Heart left ventricle (tissue), 16 donors: ENCODE measurements at regions not wholly inside any gene's neighbourhood (a gene's known extent, or its start where the extent isn't known, plus 50 kb on each side); places are given as distances from the start of the nearest gene placed in this dataset.

Experiments used
- ATAC-seq, 4 donors: fragments of 200-7000 bp; cut with Tn5 transposase; one replicate each; pipeline ENCODE4 v1.9.1; 2020 to 2022; ENCODE audit warnings: moderate library complexity in 4 of 4, mild to moderate bottlenecking in 3 of 4, moderate number of reproducible peaks in 1 of 4
- DNase-seq, 5 donors: peaks; one replicate each; pipeline ENCODE4 v3.0.0-alpha.2; 2020
- H3K27ac ChIP-seq, 12 donors: fragments of 200-600 bp; sonication (generic) in 4 of 12; one replicate each; pipeline versions ENCODE4 v1.5.0 to v1.8.0; 2016 to 2022; ENCODE audit warnings: mild to moderate bottlenecking in 2 of 12
- H3K27me3 ChIP-seq, 9 donors: fragments of 200-600 bp; sonication (generic) in 2 of 9; one replicate each; pipeline versions ENCODE4 v1.5.1 to v1.8.0; 2016 to 2022; ENCODE audit warnings: mild to moderate bottlenecking in 3 of 9
- H3K36me3 ChIP-seq, 9 donors: fragments of 200-600 bp; sonication (generic) in 2 of 9; one replicate each; pipeline versions ENCODE4 v1.5.0 to v1.8.0; 2018 to 2022; ENCODE audit warnings: mild to moderate bottlenecking in 2 of 9
- H3K4me1 ChIP-seq, 12 donors: fragments of 200-600 bp; sonication (generic) in 4 of 12; one replicate each; pipeline versions ENCODE4 v1.5.0 to v1.8.0; 2016 to 2022; ENCODE audit warnings: mild to moderate bottlenecking in 3 of 12
- H3K4me3 ChIP-seq, 12 donors: fragments of 200-600 bp; sonication (generic) in 4 of 12; one replicate each; pipeline versions ENCODE4 v1.5.0 to v1.8.0; 2017 to 2022; ENCODE audit warnings: mild to moderate bottlenecking in 9 of 12, moderate library complexity in 4 of 12
- H3K9me3 ChIP-seq, 12 donors: fragments of 200-600 bp; sonication (generic) in 4 of 12; one replicate each; pipeline versions ENCODE4 v1.5.0 to v1.8.0; 2016 to 2022; ENCODE audit warnings: mild to moderate bottlenecking in 1 of 12
- CTCF ChIP-seq, 12 donors: fragments of 200-600 bp; sonication (generic) in 4 of 12; IDR thresholded peaks; one replicate each; pipeline versions ENCODE4 v1.5.0 to v1.8.0; 2018 to 2022; ENCODE audit warnings: antibody characterized with exemption in 12 of 12, mild to moderate bottlenecking in 5 of 12
- POLR2A ChIP-seq, 2 donors: fragments of 450-650 bp; IDR thresholded peaks; one replicate each; pipeline ENCODE4 v1.6.1; 2017; ENCODE audit warnings: antibody characterized with exemption in 2 of 2, mild to moderate bottlenecking in 2 of 2, moderate library complexity in 2 of 2
- WGBS, 4 donors: extraction: QIAGEN DNeasy Blood & Tissue Kit in 2 of 4; methylation state at CpG; one replicate each; pipeline versions ENCODE4 v1.1.5 to v1.1.7; 2013 to 2018; 5-methylcytosine and 5-hydroxymethylcytosine counted together
- intact Hi-C, 10 donors: fragments of 100-400 bp; cut with DNase I; formaldehyde crosslinking; loops; one replicate each; pipeline versions ENCODE4 v1.11.1 to v1.14.2; 2022
- donor health status: ischemic (EF 13 %, LVEDD 7.1; RV severe dilation, severe dysfunction).
- donor health status: healthy with polysubstance abuse.
- donor health status: DM: no; HTN: yes; CAD: no.
- donor health status: DM: no; HTN: no; CAD: no.
- donor health status: ischemic (EF 25% LVEDD 6.9; RV normal size, moderate dysfunction).
- donor health status: ischemic (EF 25% LVEDD 5.7; RV mildly dilated, moderate dysfunction).
- donor health status: healthy.
- donor health status: DM: yes; HTN: yes; CAD: no.
- donor health status: ischemic (EF 35%, LVEDD 5.7; RV mildly dilated, moderate dysfunction).
- donor health status: nonischemic (EF 11% LVEDD 7.7; RV severe dilation, severe dysfunction).
- donor health status: DM: yes; HTN: yes; CAD: no.
- donor health status: PGD.
- donor health status: ischemic (EF 29% LVEDD 5.4; RV normal size, mild dysfunction).
- donor health status: nonischemic (EF 23%, LVEDD 6.1; RV moderate dilation, normal function).

- Histone ChIP-seq H3K4me3 (no peak overlapping the region), H3K27me3 (no peaks in the 10 kb centered on the region), H3K36me3 (no peaks in the 10 kb centered on the region), H3K4me1 (no peaks in the 10 kb centered on the region), H3K27ac (no peak overlapping the region), H3K9me3 (no peaks in the 10 kb centered on the region)
- ATAC-seq (no peak), DNase-seq (no peak)
- TF ChIP-seq POLR2A (IDR thresholded peaks at IDR 0.05) (no peak), CTCF (IDR thresholded peaks at IDR 0.05) (no peak)
- intact Hi-C loops: no loop called here
These were observed 783.0 kb downstream of the TENT5A start for GRCh38 chr6:80969439-80969838.

- Histone ChIP-seq H3K9me3 (no peaks in the 10 kb centered on the region), H3K27ac (no peak overlapping the region), H3K4me3 (no peak overlapping the region), H3K36me3 (no peaks in the 10 kb centered on the region), H3K4me1 (peaks cover 0 to under 1% (median 0%) of the 10 kb centered on the region in 12 donors), H3K27me3 (no peaks in the 10 kb centered on the region)
- intact Hi-C loops: no loop called here
- TF ChIP-seq POLR2A (IDR thresholded peaks at IDR 0.05): no peak
- no peak for TF ChIP-seq CTCF (IDR thresholded peaks at IDR 0.05)
- no peak for DNase-seq
- WGBS, 4 donors: 6 to 55% (median 22%) methylated on average over 1 of the region's 1 CpG
- ATAC-seq: no peak
These were observed 784.9 kb downstream of the TENT5A start for GRCh38 chr6:80967609-80968008.

- DNase-seq (no peak), ATAC-seq (no peak)
- Histone ChIP-seq H3K4me3 (no peak overlapping the region), H3K36me3 (no peaks in the 10 kb centered on the region), H3K27me3 (no peaks in the 10 kb centered on the region), H3K4me1 (peaks cover 0 to 10% (median 0%) of the 10 kb centered on the region in 12 donors), H3K27ac (no peak overlapping the region), H3K9me3 (peaks cover 0 to 3% (median 0%) of the 10 kb centered on the region in 12 donors)
- no peak for TF ChIP-seq CTCF (IDR thresholded peaks at IDR 0.05)
- no peak for TF ChIP-seq POLR2A (IDR thresholded peaks at IDR 0.05)
- intact Hi-C loops: no loop called here
These were observed 790.1 kb downstream of the TENT5A start for GRCh38 chr6:80962382-80962781.

- H3K27ac ChIP-seq: no peak overlapping the region
- TF ChIP-seq POLR2A (IDR thresholded peaks at IDR 0.05): no peak
- no peak for TF ChIP-seq CTCF (IDR thresholded peaks at IDR 0.05)
- no peaks in the 10 kb centered on the region for H3K36me3 ChIP-seq
- intact Hi-C loops: no loop called here
- H3K9me3 ChIP-seq: peaks cover 0 to 3% (median 0%) of the 10 kb centered on the region in 12 donors
- no peaks in the 10 kb centered on the region for H3K27me3 ChIP-seq
- WGBS, 4 donors: 84 to 90% (median 89%) methylated on average over 3 of the region's 3 CpGs
- DNase-seq (no peak), ATAC-seq (no peak)
- peaks cover 0 to 10% (median 0%) of the 10 kb centered on the region in 12 donors for H3K4me1 ChIP-seq
- no peak overlapping the region for H3K4me3 ChIP-seq
These were observed 791.3 kb downstream of the TENT5A start for GRCh38 chr6:80961166-80961565.
